PC-3 (cell line): ENCODE measurements at regions not wholly inside any gene's neighbourhood (a gene's known extent, or its start where the extent isn't known, plus 50 kb on each side); places are given as distances from the start of the nearest gene placed in this dataset.

Experiments
- ATAC-seq: fragments of 200-7000 bp; cut with Tn5 transposase; 2 replicates; pipeline ENCODE4 v1.9.1; 2020; ENCODE audit warnings: mild to moderate bottlenecking, moderate library complexity
- BruUV-seq: library from RNA; stranded (reverse); fragments of 400-500 nt; replicated peaks from 2 replicates; lab custom pipeline; 2021; lab: Mats Ljungman, UMichigan
- CTCF ChIA-PET: fragments of 300-600 bp; sonication (Branson Sonifier 250); formaldehyde crosslinking; loops from one replicate; lab custom pipeline; 2022; ENCODE audit warnings: antibody characterized with exemption; lab: Charles Lee
- POLR2A ChIA-PET: fragments of 300-600 bp; sonication (Branson Sonifier 250); formaldehyde crosslinking; loops from one replicate; lab custom pipeline; 2022; ENCODE audit warnings: antibody characterized with exemption; ENCODE audit not compliant: unreplicated experiment; lab: Charles Lee
- DNase-seq: peaks from one replicate; pipeline ENCODE4 v3.0.0-alpha.2; 2015
- H2AFZ ChIP-seq: fragments of 300-600 bp; sonication (generic); 2 replicates; pipeline ENCODE4 v1.6.0; 2016; ENCODE audit warnings: antibody characterized with exemption, low read length
- H3F3A ChIP-seq: fragments of 300-600 bp; sonication (generic); one replicate; pipeline ENCODE4 v1.6.0; 2017; ENCODE audit warnings: antibody characterized with exemption, low read length, control low read depth, mild to moderate bottlenecking; ENCODE audit not compliant: unreplicated experiment
- H3K27ac ChIP-seq: fragments of 300-600 bp; sonication (generic); 2 replicates; pipeline ENCODE4 v1.5.1; 2016; ENCODE audit warnings: mild to moderate bottlenecking, low read length
- H3K27me3 ChIP-seq: fragments of 300-600 bp; sonication (generic); 2 replicates; pipeline ENCODE4 v1.6.1; 2016; ENCODE audit warnings: low read length, mixed read lengths
- H3K36me3 ChIP-seq: fragments of 300-600 bp; sonication (generic); 2 replicates; pipeline ENCODE4 v1.6.1; 2016; ENCODE audit warnings: low read depth, mixed run types, low read length, mixed read lengths
- H3K4me1 ChIP-seq: fragments of 300-600 bp; sonication (generic); 2 replicates; pipeline ENCODE4 v1.5.1; 2016; ENCODE audit warnings: low read length; ENCODE audit not compliant: insufficient read depth
- H3K4me2 ChIP-seq: fragments of 300-600 bp; sonication (generic); 2 replicates; pipeline ENCODE4 v1.6.0; 2016; ENCODE audit warnings: low read length
- H3K4me3 ChIP-seq: fragments of 300-600 bp; sonication (generic); 2 replicates; pipeline ENCODE4 v1.5.1; 2016; ENCODE audit warnings: mild to moderate bottlenecking, low read length, mixed read lengths
- H3K79me2 ChIP-seq: fragments of 300-600 bp; sonication (generic); 2 replicates; pipeline ENCODE4 v1.6.1; 2017; ENCODE audit warnings: low read length, mixed read lengths
- H3K9ac ChIP-seq: fragments of 300-600 bp; sonication (generic); 2 replicates; pipeline ENCODE4 v1.6.0; 2016; ENCODE audit warnings: mild to moderate bottlenecking, low read length
- H3K9me2 ChIP-seq: fragments of 300-600 bp; sonication (generic); replicated peaks from 2 replicates; pipeline ENCODE4 v1.6.1; 2016; ENCODE audit warnings: mixed run types, low read length, mixed read lengths
- H3K9me3 ChIP-seq: fragments of 300-600 bp; sonication (generic); 2 replicates; pipeline ENCODE4 v1.6.1; 2016; ENCODE audit warnings: low read length, mixed read lengths
- H4K20me1 ChIP-seq: fragments of 300-600 bp; sonication (generic); 2 replicates; pipeline ENCODE4 v1.6.1; 2016; ENCODE audit warnings: low read length, mixed read lengths
- EZH2 ChIP-seq: fragments of 300-600 bp; sonication (generic); IDR thresholded peaks from one replicate; pipeline ENCODE4 v1.6.1; 2017; ENCODE audit warnings: antibody characterized with exemption, mild to moderate bottlenecking, low read length; ENCODE audit not compliant: unreplicated experiment
- EZH2phosphoT487 ChIP-seq: fragments of 300-600 bp; sonication (generic); IDR thresholded peaks from 2 replicates; pipeline ENCODE4 v1.6.1; 2018; ENCODE audit warnings: mild to moderate bottlenecking, antibody characterized with exemption, low read length, borderline replicate concordance
- intact Hi-C: fragments of 100-400 bp; cut with micrococcal nuclease; formaldehyde crosslinking; loops from 2 replicates; pipeline ENCODE4 v1.9.0; 2023
- TF ChIP-seq, protein P1 (sequence below): fragments of 300-600 bp; sonication (generic); conservative IDR thresholded peaks from 2 replicates; pipeline ENCODE4 v1.5.1; 2017; ENCODE audit warnings: antibody characterized with exemption, low read depth, mild to moderate bottlenecking, low read length

DNA sequence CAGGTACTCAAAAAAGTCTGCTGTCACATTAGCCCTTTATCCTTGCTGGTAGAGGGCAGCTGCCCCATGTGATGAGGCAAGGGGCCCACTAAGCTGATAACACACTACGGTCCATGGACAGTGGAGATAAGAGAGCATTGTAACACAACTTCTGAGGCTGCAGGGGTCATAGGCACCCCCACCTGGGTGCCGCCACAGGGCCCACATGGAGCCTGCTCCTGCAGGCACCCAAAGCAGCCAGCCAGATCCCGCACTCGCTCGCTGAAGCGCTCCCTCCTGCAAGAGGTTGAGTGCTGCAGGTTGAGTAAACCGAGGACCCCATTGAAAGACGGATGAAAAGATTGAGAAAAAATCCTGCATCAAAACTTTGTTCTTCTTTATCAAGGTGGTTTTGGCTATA lies 566.3 kb upstream of the NOVA1 start:
- TF ChIP-seq EZH2phosphoT487 (no peak), EZH2 (no peak)
- TF ChIP-seq, protein P1, sequence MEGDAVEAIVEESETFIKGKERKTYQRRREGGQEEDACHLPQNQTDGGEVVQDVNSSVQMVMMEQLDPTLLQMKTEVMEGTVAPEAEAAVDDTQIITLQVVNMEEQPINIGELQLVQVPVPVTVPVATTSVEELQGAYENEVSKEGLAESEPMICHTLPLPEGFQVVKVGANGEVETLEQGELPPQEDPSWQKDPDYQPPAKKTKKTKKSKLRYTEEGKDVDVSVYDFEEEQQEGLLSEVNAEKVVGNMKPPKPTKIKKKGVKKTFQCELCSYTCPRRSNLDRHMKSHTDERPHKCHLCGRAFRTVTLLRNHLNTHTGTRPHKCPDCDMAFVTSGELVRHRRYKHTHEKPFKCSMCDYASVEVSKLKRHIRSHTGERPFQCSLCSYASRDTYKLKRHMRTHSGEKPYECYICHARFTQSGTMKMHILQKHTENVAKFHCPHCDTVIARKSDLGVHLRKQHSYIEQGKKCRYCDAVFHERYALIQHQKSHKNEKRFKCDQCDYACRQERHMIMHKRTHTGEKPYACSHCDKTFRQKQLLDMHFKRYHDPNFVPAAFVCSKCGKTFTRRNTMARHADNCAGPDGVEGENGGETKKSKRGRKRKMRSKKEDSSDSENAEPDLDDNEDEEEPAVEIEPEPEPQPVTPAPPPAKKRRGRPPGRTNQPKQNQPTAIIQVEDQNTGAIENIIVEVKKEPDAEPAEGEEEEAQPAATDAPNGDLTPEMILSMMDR = no peak
- Histone ChIP-seq H3F3A (no peaks in the 10 kb centered on the region), H2AFZ (no peak overlapping the region), H3K36me3 (no peaks in the 10 kb centered on the region), H3K27ac (no peak overlapping the region), H3K4me3 (no peak overlapping the region), H3K9ac (no peak overlapping the region), H3K4me2 (no peak overlapping the region), H3K79me2 (no peaks in the 10 kb centered on the region), H4K20me1 (no peaks in the 10 kb centered on the region), H3K9me2 (no peaks in the 10 kb centered on the region), H3K27me3 (no peaks in the 10 kb centered on the region), H3K4me1 (no peaks in the 10 kb centered on the region), H3K9me3 (no peaks in the 10 kb centered on the region)
- intact Hi-C loops = no loop called here
- ATAC-seq = no peak
- no peak for DNase-seq
- POLR2A ChIA-PET = interaction anchor here (0.6 kb wide), 1 partner anchor 994 kb away, joined by 3 read pairs; no protein-coding TSS in a partner anchor
- BruUV-seq = no TSS peak
- CTCF ChIA-PET = no interaction called here

DNA sequence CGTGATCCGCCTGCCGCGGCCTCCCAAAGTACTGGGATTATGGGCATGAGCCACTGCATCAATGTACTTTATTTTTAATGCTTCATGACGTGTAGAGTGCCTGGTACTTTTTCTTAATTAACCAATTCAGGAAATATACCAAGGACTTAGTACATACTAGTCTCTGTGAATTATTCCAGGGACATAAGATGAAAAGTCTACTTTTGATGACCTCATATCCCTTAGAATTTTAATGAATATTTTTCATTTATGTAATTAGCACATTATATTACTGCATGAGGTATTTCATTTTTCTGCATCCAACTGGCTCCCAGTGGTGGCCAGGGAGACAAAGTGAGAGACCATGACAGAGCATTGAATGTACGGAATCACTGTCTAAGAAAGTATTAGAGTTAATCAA lies 577.7 kb upstream of the NOVA1 start:
- CTCF ChIA-PET = no interaction called here
- Histone ChIP-seq H3F3A (no peaks in the 10 kb centered on the region), H3K9me2 (no peaks in the 10 kb centered on the region), H3K79me2 (no peaks in the 10 kb centered on the region), H3K27ac (no peak overlapping the region), H3K9ac (no peak overlapping the region), H4K20me1 (no peaks in the 10 kb centered on the region), H3K9me3 (no peaks in the 10 kb centered on the region), H3K27me3 (no peaks in the 10 kb centered on the region), H3K4me3 (no peak overlapping the region), H3K4me1 (no peaks in the 10 kb centered on the region), H2AFZ (no peak overlapping the region), H3K4me2 (no peak overlapping the region), H3K36me3 (no peaks in the 10 kb centered on the region)
- TF ChIP-seq EZH2 = no peak
- TF ChIP-seq, protein P1 = no peak
- TF ChIP-seq EZH2phosphoT487 = no peak
- ATAC-seq (no peak), DNase-seq (no peak)
- POLR2A ChIA-PET = no interaction called here
- intact Hi-C loops = no loop called here
- no TSS peak for BruUV-seq

DNA sequence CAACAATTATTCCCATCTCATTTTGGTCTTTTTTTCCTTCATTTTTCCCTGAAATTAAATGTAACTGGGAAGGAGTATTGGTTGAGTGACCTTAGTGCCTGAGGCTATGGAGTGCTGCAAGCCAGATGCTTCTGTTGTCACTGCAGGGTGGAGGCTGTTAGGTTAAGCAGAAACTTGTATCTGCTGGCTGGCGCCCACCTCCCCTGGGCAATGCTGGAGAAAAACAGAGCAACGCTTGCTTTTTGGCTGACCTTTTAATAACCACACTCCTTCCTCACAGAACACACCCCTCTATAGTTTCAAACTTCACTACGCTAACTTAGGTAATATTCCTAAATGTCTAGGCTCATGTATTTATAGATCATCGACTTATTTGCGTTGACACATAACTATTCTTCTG lies 583.5 kb upstream of the NOVA1 start:
- H3K9ac ChIP-seq = no peak overlapping the region
- ATAC-seq (no peak), DNase-seq (no peak)
- no peaks in the 10 kb centered on the region for H3F3A ChIP-seq
- H3K27ac ChIP-seq = no peak overlapping the region
- H3K4me1 ChIP-seq = peaks cover 4% of the 10 kb centered on the region; the same call in 1 of the 2 replicates
- no peaks in the 10 kb centered on the region for H3K79me2 ChIP-seq
- H3K9me2 ChIP-seq = no peaks in the 10 kb centered on the region
- no peaks in the 10 kb centered on the region for H3K9me3 ChIP-seq
- H3K4me2 ChIP-seq = no peak overlapping the region
- H3K4me3 ChIP-seq = no peak overlapping the region
- TF ChIP-seq, protein P1 = no peak
- TF ChIP-seq EZH2 = no peak
- H3K36me3 ChIP-seq = no peaks in the 10 kb centered on the region
- no peaks in the 10 kb centered on the region for H4K20me1 ChIP-seq
- intact Hi-C loops = loop anchor here (10.0 kb wide), 1 partner anchor 343 kb away; no protein-coding TSS in a partner anchor
- H3K27me3 ChIP-seq = no peaks in the 10 kb centered on the region
- CTCF ChIA-PET = no interaction called here
- POLR2A ChIA-PET = no interaction called here
- H2AFZ ChIP-seq = no peak overlapping the region
- BruUV-seq = no TSS peak
